C4-2B (cell line): ENCODE measurements at regions not wholly inside any gene's neighbourhood (a gene's known extent, or its start where the extent isn't known, plus 50 kb on each side); places are given as distances from the start of the nearest gene placed in this dataset.

Experiments
- ZFX ChIP-seq: fragments of 450-650 bp; IDR thresholded peaks from 2 replicates; pipeline ENCODE4 v1.6.1; 2017
- TF ChIP-seq, protein P1 (sequence below): fragments of 450-650 bp; conservative IDR thresholded peaks from 2 replicates; pipeline ENCODE4 v1.5.1; 2017; ENCODE audit warnings: mild to moderate bottlenecking

DNA sequence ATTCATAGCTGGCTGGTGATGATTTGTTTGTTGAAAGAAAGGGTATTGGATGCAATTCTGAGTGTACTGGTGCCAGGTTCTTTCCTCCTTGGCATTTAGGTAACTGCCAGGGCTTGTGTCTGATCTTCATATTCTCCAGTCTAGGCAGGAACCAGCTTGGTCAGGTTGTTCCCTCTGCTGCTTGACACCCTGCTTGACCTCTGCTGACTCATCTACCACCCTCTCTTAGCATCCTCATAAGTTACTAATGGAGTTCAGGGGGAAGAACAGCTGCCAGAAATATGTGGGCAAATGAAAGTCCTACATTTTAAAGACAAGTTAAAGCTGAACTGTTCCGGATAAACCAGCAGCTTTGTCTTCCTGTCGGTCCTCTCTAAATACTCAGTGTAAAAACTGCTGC is 116.1 kb upstream of the TNC start:
- TF ChIP-seq, protein P1, sequence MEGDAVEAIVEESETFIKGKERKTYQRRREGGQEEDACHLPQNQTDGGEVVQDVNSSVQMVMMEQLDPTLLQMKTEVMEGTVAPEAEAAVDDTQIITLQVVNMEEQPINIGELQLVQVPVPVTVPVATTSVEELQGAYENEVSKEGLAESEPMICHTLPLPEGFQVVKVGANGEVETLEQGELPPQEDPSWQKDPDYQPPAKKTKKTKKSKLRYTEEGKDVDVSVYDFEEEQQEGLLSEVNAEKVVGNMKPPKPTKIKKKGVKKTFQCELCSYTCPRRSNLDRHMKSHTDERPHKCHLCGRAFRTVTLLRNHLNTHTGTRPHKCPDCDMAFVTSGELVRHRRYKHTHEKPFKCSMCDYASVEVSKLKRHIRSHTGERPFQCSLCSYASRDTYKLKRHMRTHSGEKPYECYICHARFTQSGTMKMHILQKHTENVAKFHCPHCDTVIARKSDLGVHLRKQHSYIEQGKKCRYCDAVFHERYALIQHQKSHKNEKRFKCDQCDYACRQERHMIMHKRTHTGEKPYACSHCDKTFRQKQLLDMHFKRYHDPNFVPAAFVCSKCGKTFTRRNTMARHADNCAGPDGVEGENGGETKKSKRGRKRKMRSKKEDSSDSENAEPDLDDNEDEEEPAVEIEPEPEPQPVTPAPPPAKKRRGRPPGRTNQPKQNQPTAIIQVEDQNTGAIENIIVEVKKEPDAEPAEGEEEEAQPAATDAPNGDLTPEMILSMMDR: no peak
- TF ChIP-seq ZFX: no peak
